ENCODE measurements at regions not wholly inside any gene's neighbourhood (a gene's known extent, or its start where the extent isn't known, plus 50 kb on each side); places are given as distances from the start of the nearest gene placed in this dataset.
"Not testable (repeated sequence)": the region's sequence is repeated elsewhere in the genome, so short reads cannot be mapped to it uniquely, and the experiment has no call there.

GRCh38 chr18:15164446-15164845 lies 416.5 kb downstream of the ANKRD30B start:
- H3K9me3 ChIP-seq (ENCODE audit: control insufficient read depth, insufficient read depth, low read depth, low read length); H3K36me3 ChIP-seq (ENCODE audit: control insufficient read depth in 2 of 2, insufficient read depth in 1 of 2, low read length in 2 of 2); H3K4me3 ChIP-seq (ENCODE audit: low read depth, low read length); H3K4me1 ChIP-seq (ENCODE audit: control insufficient read depth, insufficient read depth, low read length); POLR2A ChIA-PET; CTCF ChIA-PET; H3K27ac ChIP-seq (ENCODE audit: extremely low read depth, low read depth, low read length): not testable (repeated sequence)
- TF ChIP-seq ZNF366 (tag by site-specific recombination; conservative IDR thresholded peaks at IDR 0.05), result peak; percentile 53; the same call in 1 of the 2 replicates
- peak; percentile 88 for TF ChIP-seq PRDM1 (tag by site-specific recombination; IDR thresholded peaks at IDR 0.05)

GRCh38 chr18:15165048-15165447 lies 417.1 kb downstream of the ANKRD30B start:
- Histone ChIP-seq H3K4me3 (ENCODE audit: low read depth, low read length) (no peak overlapping the region), H3K9me3 (ENCODE audit: control insufficient read depth, insufficient read depth, low read depth, low read length) (no peaks in the 10 kb centered on the region), H3K36me3 (ENCODE audit: control insufficient read depth in 2 of 2, insufficient read depth in 1 of 2, low read length in 2 of 2) (no peaks in the 10 kb centered on the region), H3K27ac (ENCODE audit: extremely low read depth, low read depth, low read length) (no peak overlapping the region), H3K4me1 (ENCODE audit: control insufficient read depth, insufficient read depth, low read length) (no peaks in the 10 kb centered on the region)
- POLR2A ChIA-PET, result no interaction called here
- TF ChIP-seq ZNF133 (tag by site-specific recombination; IDR thresholded peaks at IDR 0.05) (no peak), ZNF610 (tag by site-specific recombination; IDR thresholded peaks at IDR 0.05; ENCODE audit: borderline replicate concordance) (no peak), SALL2 (tag by site-specific recombination; IDR thresholded peaks at IDR 0.05; ENCODE audit: borderline replicate concordance) (no peak), ZNF530 (tag by site-specific recombination; IDR thresholded peaks at IDR 0.05; ENCODE audit: low read depth) (no peak)
- TF ChIP-seq, protein P1, sequence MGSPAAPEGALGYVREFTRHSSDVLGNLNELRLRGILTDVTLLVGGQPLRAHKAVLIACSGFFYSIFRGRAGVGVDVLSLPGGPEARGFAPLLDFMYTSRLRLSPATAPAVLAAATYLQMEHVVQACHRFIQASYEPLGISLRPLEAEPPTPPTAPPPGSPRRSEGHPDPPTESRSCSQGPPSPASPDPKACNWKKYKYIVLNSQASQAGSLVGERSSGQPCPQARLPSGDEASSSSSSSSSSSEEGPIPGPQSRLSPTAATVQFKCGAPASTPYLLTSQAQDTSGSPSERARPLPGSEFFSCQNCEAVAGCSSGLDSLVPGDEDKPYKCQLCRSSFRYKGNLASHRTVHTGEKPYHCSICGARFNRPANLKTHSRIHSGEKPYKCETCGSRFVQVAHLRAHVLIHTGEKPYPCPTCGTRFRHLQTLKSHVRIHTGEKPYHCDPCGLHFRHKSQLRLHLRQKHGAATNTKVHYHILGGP (tag by site-specific recombination; IDR thresholded peaks at IDR 0.05), result no peak
- CTCF ChIA-PET, result interaction anchor here (0.7 kb wide), 1 partner anchor 10 kb away, joined by 3 read pairs; no protein-coding TSS in a partner anchor

DNA sequence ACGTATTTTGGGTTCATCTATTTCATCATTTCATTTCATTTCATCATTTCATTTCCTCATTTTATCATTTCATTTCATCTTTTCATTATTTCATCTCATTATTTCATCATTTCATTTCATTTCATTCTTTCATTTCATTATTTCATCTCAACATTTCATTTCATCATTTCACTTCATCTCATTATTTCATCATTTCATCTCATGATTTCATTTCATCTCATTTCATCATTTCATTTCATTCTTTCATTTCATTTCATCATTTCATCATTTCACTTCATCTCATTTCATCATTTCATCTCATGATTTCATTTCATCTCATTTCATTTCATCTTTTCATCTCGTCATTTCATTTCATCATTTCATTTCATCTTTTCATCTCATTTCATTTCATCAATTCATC lies 445.1 kb downstream of the ANKRD30B start:
- H3K4me1 ChIP-seq (ENCODE audit: control insufficient read depth, insufficient read depth, low read length), result not testable (repeated sequence)

GRCh38 chr18:15193813-15194212 lies 445.8 kb downstream of the ANKRD30B start:
- H3K9me3 ChIP-seq (ENCODE audit: control insufficient read depth, insufficient read depth, low read depth, low read length); H3K36me3 ChIP-seq (ENCODE audit: control insufficient read depth in 2 of 2, insufficient read depth in 1 of 2, low read length in 2 of 2); H3K27ac ChIP-seq (ENCODE audit: extremely low read depth, low read depth, low read length); H3K4me3 ChIP-seq (ENCODE audit: low read depth, low read length); CTCF ChIA-PET; POLR2A ChIA-PET; H3K4me1 ChIP-seq (ENCODE audit: control insufficient read depth, insufficient read depth, low read length): not testable (repeated sequence)
- TF ChIP-seq ATF2 (tag by site-specific recombination; IDR thresholded peaks at IDR 0.05; ENCODE audit: low read depth), result peak; percentile 64

More for the DNA sequence above, 445.1 kb downstream of the ANKRD30B start:
- H3K9me3 ChIP-seq (ENCODE audit: control insufficient read depth, insufficient read depth, low read depth, low read length); H3K27ac ChIP-seq (ENCODE audit: extremely low read depth, low read depth, low read length); CTCF ChIA-PET; POLR2A ChIA-PET; H3K4me3 ChIP-seq (ENCODE audit: low read depth, low read length); H3K36me3 ChIP-seq (ENCODE audit: control insufficient read depth in 2 of 2, insufficient read depth in 1 of 2, low read length in 2 of 2): not testable (repeated sequence)
- peak; percentile 27; the same call in 1 of the 2 replicates for TF ChIP-seq PRDM1 (tag by site-specific recombination; IDR thresholded peaks at IDR 0.05)
- peak; percentile 32; the same call in 1 of the 2 replicates for TF ChIP-seq ZNF366 (tag by site-specific recombination; conservative IDR thresholded peaks at IDR 0.05)

DNA sequence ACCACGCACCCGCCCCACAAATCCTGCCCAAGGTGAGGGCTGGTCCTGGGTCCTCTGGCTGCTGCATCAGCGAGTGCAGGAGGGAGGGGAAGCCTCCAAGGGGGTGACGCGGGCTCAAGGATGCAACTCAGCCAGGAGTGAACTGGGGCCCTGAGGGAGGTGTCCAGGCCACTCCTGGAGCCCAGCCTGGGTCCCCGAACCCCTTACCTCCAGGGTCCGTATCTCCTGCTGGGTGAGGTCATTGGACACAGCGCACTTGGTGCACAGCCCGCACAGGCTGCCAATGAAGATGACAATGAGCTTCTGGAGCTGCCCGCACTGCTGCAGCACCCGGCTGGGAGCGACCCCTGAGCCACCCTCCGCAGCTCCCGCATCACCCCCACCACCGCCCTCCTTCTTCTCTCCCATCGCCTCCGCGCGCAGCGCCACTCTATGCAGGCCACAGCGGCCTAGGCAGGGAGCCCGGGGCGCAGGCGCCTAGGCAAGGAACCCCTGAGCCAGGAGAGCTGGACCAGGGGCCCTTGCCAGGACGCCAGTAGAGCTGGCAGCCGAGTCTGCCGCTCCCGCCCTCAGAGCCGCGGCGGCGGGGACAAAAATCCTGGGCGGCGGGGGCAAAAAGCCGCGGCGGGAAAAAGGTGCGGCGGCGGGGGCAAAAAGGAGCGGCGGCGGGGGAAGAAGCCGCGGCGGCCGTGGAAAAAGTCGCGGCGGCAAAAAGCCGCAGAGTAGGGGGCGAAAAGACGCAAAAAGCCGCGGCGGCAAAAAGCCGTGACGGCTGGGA lies 449.6 kb downstream of the ANKRD30B start:
- peak; percentile 32; the same call in 1 of the 2 replicates for TF ChIP-seq ZNF335 (tag by site-specific recombination; conservative IDR thresholded peaks at IDR 0.05)
- H3K36me3 ChIP-seq (ENCODE audit: control insufficient read depth in 2 of 2, insufficient read depth in 1 of 2, low read length in 2 of 2); CTCF ChIA-PET; H3K27ac ChIP-seq (ENCODE audit: extremely low read depth, low read depth, low read length); H3K9me3 ChIP-seq (ENCODE audit: control insufficient read depth, insufficient read depth, low read depth, low read length); POLR2A ChIA-PET; H3K4me1 ChIP-seq (ENCODE audit: control insufficient read depth, insufficient read depth, low read length): not testable (repeated sequence)
- peak overlapping the region; percentile 19 for H3K4me3 ChIP-seq (ENCODE audit: low read depth, low read length)

Measured in HEK293 (cell line).